ENCODE measurements at regions not wholly inside any gene's neighbourhood (a gene's known extent, or its start where the extent isn't known, plus 50 kb on each side); places are given as distances from the start of the nearest gene placed in this dataset.

DNA sequence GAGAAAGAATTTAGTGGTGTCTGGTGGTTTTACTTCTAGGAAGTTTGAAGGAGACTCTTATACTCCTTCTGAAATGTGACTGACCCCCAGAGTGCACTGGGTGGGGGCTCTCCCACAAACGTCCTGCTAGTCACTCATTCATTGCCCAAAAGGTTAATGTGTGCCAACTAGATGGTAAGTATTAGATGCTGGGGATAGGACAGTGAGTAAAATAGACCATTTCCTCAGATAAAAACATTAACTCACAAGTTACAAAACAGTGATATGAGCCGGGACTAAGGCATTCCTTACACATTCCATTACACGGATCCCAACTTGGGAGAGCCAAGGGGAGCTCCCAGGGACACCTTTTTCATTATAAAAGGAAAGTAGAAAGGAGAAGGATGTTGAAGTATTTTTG lies 185.1 kb downstream of the ATXN7L3B start:
- Histone ChIP-seq H3K23ac (ENCODE audit: low read length in 2 of 2) (no peak overlapping the region), H3K4me1 (ENCODE audit: control insufficient read depth, insufficient read depth, low read depth, low read length) (peaks cover 2% of the 10 kb centered on the region), H2AK5ac (ENCODE audit: low read length, severe bottlenecking) (no peak overlapping the region), H3K36me3 (ENCODE audit: control insufficient read depth in 1 of 2, insufficient read depth in 2 of 2, low read depth in 1 of 2, low read length in 2 of 2) (no peaks in the 10 kb centered on the region), H3K18ac (ENCODE audit: low read depth in 1 of 2, low read length in 2 of 2) (no peak overlapping the region), H3K27ac (ENCODE audit: low read length, poor library complexity, severe bottlenecking) (peak overlapping the region; percentile 81), H3K9ac (ENCODE audit: low read length) (no peak overlapping the region), H2BK15ac (ENCODE audit: low read depth, poor library complexity, severe bottlenecking) (no peak overlapping the region), H2BK120ac (ENCODE audit: low read depth, low read length) (no peak overlapping the region), H4K91ac (ENCODE audit: low read length) (no peak overlapping the region), H3K4me3 (ENCODE audit: insufficient read depth in 1 of 2, low read depth in 1 of 2, low read length in 2 of 2) (no peak overlapping the region), H2AFZ (ENCODE audit: low read depth, low read length) (no peak overlapping the region), H3K9me3 (ENCODE audit: control insufficient read depth, low read length) (no peaks in the 10 kb centered on the region), H3K27me3 (ENCODE audit: control insufficient read depth in 1 of 2, insufficient read depth in 1 of 2, low read length in 2 of 2) (no peaks in the 10 kb centered on the region), H3K4me2 (ENCODE audit: low read length, poor library complexity, severe bottlenecking) (no peak overlapping the region), H2BK12ac (ENCODE audit: low read length in 2 of 2) (no peak overlapping the region), H3K79me1 (replicated peaks; ENCODE audit: low read length, poor library complexity, severe bottlenecking) (no peaks in the 10 kb centered on the region), H4K8ac (ENCODE audit: low read length) (no peak overlapping the region), H2BK5ac (ENCODE audit: low read depth, low read length, poor library complexity, severe bottlenecking) (no peak overlapping the region), H3K4ac (ENCODE audit: low read depth in 1 of 2, low read length in 2 of 2) (no peak overlapping the region), H3K14ac (ENCODE audit: low read length in 2 of 2) (no peak overlapping the region)
- no peak for DNase-seq
- WGBS, result 53% methylated on average over 1 of the region's 3 CpGs

DNA sequence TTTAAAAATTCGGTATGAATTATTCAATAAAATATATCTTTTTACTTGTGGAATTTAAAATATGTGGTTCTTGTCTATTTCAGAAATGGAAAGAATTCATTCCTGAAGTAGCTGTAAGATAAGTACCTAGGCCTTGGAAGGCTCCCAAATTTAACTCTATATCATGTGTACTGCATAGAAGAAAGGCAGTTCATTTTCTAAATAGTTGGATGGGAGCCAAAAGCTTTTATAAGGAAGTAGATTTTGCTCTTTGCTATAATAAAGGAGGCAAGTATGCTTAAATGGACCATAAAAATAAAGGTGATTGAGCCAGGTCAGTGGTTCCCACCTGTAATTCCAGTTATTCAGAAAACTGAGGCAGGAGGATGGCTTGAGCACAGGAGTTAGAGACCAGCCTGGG lies 187.5 kb downstream of the ATXN7L3B start:
- no peaks in the 10 kb centered on the region for H3K9me3 ChIP-seq (ENCODE audit: control insufficient read depth, low read length)
- no peak overlapping the region for H2BK5ac ChIP-seq (ENCODE audit: low read depth, low read length, poor library complexity, severe bottlenecking)
- H4K8ac ChIP-seq (ENCODE audit: low read length), result no peak overlapping the region
- no peak overlapping the region for H3K23ac ChIP-seq (ENCODE audit: low read length in 2 of 2)
- H3K14ac ChIP-seq (ENCODE audit: low read length in 2 of 2), result no peak overlapping the region
- peak overlapping the region; percentile 23 for H3K27ac ChIP-seq (ENCODE audit: low read length, poor library complexity, severe bottlenecking)
- peaks cover 2% of the 10 kb centered on the region for H3K4me1 ChIP-seq (ENCODE audit: control insufficient read depth, insufficient read depth, low read depth, low read length)
- H3K79me1 ChIP-seq (replicated peaks; ENCODE audit: low read length, poor library complexity, severe bottlenecking), result no peaks in the 10 kb centered on the region
- no CpG with 5 or more reads among the region's 1 CpG for WGBS
- H3K18ac ChIP-seq (ENCODE audit: low read depth in 1 of 2, low read length in 2 of 2), result no peak overlapping the region
- H3K4me3 ChIP-seq (ENCODE audit: insufficient read depth in 1 of 2, low read depth in 1 of 2, low read length in 2 of 2), result no peak overlapping the region
- no peak overlapping the region for H3K4me2 ChIP-seq (ENCODE audit: low read length, poor library complexity, severe bottlenecking)
- H2BK15ac ChIP-seq (ENCODE audit: low read depth, poor library complexity, severe bottlenecking), result no peak overlapping the region
- no peak overlapping the region for H2BK120ac ChIP-seq (ENCODE audit: low read depth, low read length)
- H3K9ac ChIP-seq (ENCODE audit: low read length), result no peak overlapping the region
- no peak overlapping the region for H2AFZ ChIP-seq (ENCODE audit: low read depth, low read length)
- no peak overlapping the region for H4K91ac ChIP-seq (ENCODE audit: low read length)
- no peak for DNase-seq
- no peaks in the 10 kb centered on the region for H3K36me3 ChIP-seq (ENCODE audit: control insufficient read depth in 1 of 2, insufficient read depth in 2 of 2, low read depth in 1 of 2, low read length in 2 of 2)
- H3K4ac ChIP-seq (ENCODE audit: low read depth in 1 of 2, low read length in 2 of 2), result no peak overlapping the region
- H2BK12ac ChIP-seq (ENCODE audit: low read length in 2 of 2), result no peak overlapping the region
- H2AK5ac ChIP-seq (ENCODE audit: low read length, severe bottlenecking), result no peak overlapping the region
- H3K27me3 ChIP-seq (ENCODE audit: control insufficient read depth in 1 of 2, insufficient read depth in 1 of 2, low read length in 2 of 2), result no peaks in the 10 kb centered on the region

DNA sequence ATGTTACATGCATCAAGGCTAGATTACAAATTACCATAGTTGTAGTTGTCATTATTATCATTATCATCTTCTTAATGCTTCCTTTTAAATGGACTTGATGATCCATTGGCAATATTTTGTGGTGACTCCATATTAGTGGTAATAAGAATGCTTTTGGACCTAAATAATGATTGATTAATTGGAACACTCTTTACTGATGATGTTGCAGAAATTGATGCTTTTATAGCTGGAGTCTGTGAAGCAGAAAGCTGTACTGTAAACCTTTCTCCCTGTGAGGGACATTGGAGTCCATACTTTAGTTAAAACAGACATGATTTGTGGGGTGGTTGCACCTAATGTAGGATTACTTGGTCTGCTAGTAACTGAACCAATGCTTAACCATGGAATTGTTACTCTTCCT lies 190.4 kb downstream of the ATXN7L3B start:
- H3K23ac ChIP-seq (ENCODE audit: low read length in 2 of 2), result no peak overlapping the region
- no peak overlapping the region for H3K9ac ChIP-seq (ENCODE audit: low read length)
- H2BK15ac ChIP-seq (ENCODE audit: low read depth, poor library complexity, severe bottlenecking), result no peak overlapping the region
- no peak overlapping the region for H3K18ac ChIP-seq (ENCODE audit: low read depth in 1 of 2, low read length in 2 of 2)
- H3K4ac ChIP-seq (ENCODE audit: low read depth in 1 of 2, low read length in 2 of 2), result no peak overlapping the region
- H2AFZ ChIP-seq (ENCODE audit: low read depth, low read length), result no peak overlapping the region
- no peak overlapping the region for H2AK5ac ChIP-seq (ENCODE audit: low read length, severe bottlenecking)
- no peak overlapping the region for H2BK120ac ChIP-seq (ENCODE audit: low read depth, low read length)
- no peak overlapping the region for H2BK5ac ChIP-seq (ENCODE audit: low read depth, low read length, poor library complexity, severe bottlenecking)
- no peak overlapping the region for H3K4me2 ChIP-seq (ENCODE audit: low read length, poor library complexity, severe bottlenecking)
- no peaks in the 10 kb centered on the region for H3K79me1 ChIP-seq (replicated peaks; ENCODE audit: low read length, poor library complexity, severe bottlenecking)
- no peaks in the 10 kb centered on the region for H3K9me3 ChIP-seq (ENCODE audit: control insufficient read depth, low read length)
- H3K36me3 ChIP-seq (ENCODE audit: control insufficient read depth in 1 of 2, insufficient read depth in 2 of 2, low read depth in 1 of 2, low read length in 2 of 2), result no peaks in the 10 kb centered on the region
- no peak overlapping the region for H3K14ac ChIP-seq (ENCODE audit: low read length in 2 of 2)
- no peak for DNase-seq
- H3K27me3 ChIP-seq (ENCODE audit: control insufficient read depth in 1 of 2, insufficient read depth in 1 of 2, low read length in 2 of 2), result no peaks in the 10 kb centered on the region
- no peak overlapping the region for H3K27ac ChIP-seq (ENCODE audit: low read length, poor library complexity, severe bottlenecking)
- no peak overlapping the region for H3K4me3 ChIP-seq (ENCODE audit: insufficient read depth in 1 of 2, low read depth in 1 of 2, low read length in 2 of 2)
- no peak overlapping the region for H2BK12ac ChIP-seq (ENCODE audit: low read length in 2 of 2)
- no peak overlapping the region for H4K8ac ChIP-seq (ENCODE audit: low read length)
- H4K91ac ChIP-seq (ENCODE audit: low read length), result no peak overlapping the region
- H3K4me1 ChIP-seq (ENCODE audit: control insufficient read depth, insufficient read depth, low read depth, low read length), result no peaks in the 10 kb centered on the region

DNA sequence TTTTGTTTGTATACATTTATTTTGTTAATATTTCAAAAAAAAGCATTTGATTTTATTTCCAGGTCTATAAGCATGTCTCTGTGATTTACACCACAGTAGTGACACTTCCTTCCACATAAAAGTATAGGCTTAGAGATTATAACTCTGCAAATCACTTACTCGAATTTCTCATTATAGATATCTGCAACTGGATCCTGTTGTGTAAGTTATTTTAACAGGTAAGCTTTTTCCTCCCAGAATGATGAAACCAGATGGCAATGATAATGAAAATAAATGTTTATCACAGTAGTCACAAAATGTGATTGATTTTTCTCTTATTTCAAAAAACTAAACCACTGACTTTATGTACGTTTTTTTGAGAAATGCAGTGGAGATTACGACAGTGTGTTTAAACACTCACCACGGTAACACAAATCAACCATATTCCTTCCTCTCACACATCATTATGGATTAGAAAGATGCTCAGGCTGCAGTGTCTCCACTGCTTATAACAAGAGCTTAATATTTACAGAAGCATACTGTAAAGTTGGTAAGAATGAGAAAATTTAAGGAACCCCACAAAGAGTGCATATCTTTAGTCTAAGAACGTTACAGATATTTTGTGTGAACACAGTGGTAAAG lies 194.6 kb downstream of the ATXN7L3B start:
- Histone ChIP-seq H2BK5ac (ENCODE audit: low read depth, low read length, poor library complexity, severe bottlenecking) (no peak overlapping the region), H3K27ac (ENCODE audit: low read length, poor library complexity, severe bottlenecking) (no peak overlapping the region), H4K91ac (ENCODE audit: low read length) (no peak overlapping the region), H3K4ac (ENCODE audit: low read depth in 1 of 2, low read length in 2 of 2) (no peak overlapping the region), H2BK120ac (ENCODE audit: low read depth, low read length) (no peak overlapping the region), H3K79me1 (replicated peaks; ENCODE audit: low read length, poor library complexity, severe bottlenecking) (no peaks in the 10 kb centered on the region), H4K8ac (ENCODE audit: low read length) (no peak overlapping the region), H3K23ac (ENCODE audit: low read length in 2 of 2) (no peak overlapping the region), H3K14ac (ENCODE audit: low read length in 2 of 2) (no peak overlapping the region), H3K4me1 (ENCODE audit: control insufficient read depth, insufficient read depth, low read depth, low read length) (no peaks in the 10 kb centered on the region), H2AFZ (ENCODE audit: low read depth, low read length) (no peak overlapping the region), H3K9me3 (ENCODE audit: control insufficient read depth, low read length) (no peaks in the 10 kb centered on the region), H3K4me3 (ENCODE audit: insufficient read depth in 1 of 2, low read depth in 1 of 2, low read length in 2 of 2) (no peak overlapping the region), H3K18ac (ENCODE audit: low read depth in 1 of 2, low read length in 2 of 2) (no peak overlapping the region), H3K27me3 (ENCODE audit: control insufficient read depth in 1 of 2, insufficient read depth in 1 of 2, low read length in 2 of 2) (no peaks in the 10 kb centered on the region), H3K4me2 (ENCODE audit: low read length, poor library complexity, severe bottlenecking) (no peak overlapping the region), H2AK5ac (ENCODE audit: low read length, severe bottlenecking) (no peak overlapping the region), H3K9ac (ENCODE audit: low read length) (no peak overlapping the region), H3K36me3 (ENCODE audit: control insufficient read depth in 1 of 2, insufficient read depth in 2 of 2, low read depth in 1 of 2, low read length in 2 of 2) (no peaks in the 10 kb centered on the region), H2BK15ac (ENCODE audit: low read depth, poor library complexity, severe bottlenecking) (no peak overlapping the region), H2BK12ac (ENCODE audit: low read length in 2 of 2) (no peak overlapping the region)
- 71% methylated on average over 2 of the region's 5 CpGs for WGBS
- DNase-seq, result no peak
